ENCODE measurements at regions not wholly inside any gene's neighbourhood (a gene's known extent, or its start where the extent isn't known, plus 50 kb on each side); places are given as distances from the start of the nearest gene placed in this dataset.

DNA sequence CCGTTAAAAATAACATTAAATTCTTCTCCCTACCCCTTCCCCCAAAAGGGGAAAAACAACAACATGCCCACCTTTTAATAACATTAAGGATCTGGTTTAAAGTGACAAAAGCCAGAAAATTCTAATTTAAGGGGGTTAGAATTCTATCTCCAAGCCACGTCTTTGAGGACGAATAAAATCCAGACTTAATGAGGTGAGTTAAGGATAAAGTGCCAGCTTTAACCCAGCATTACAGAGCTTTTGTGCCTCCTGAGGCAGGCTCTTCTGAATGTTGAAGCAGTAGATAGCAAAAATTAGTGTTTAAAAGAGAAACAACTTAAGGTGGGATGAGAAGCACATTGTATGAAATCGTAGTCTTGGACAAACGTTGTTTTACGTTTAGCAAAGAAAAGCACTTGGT is 329.0 kb upstream of the MPDZ start:
- POLR2A ChIA-PET (ENCODE audit: partially characterized antibody) = no interaction called here
- DNase-seq = no peak
- intact Hi-C loops (cut with micrococcal nuclease) = no loop called here
- Histone ChIP-seq H3K4me1 (ENCODE audit: insufficient read depth, low read length) (no peaks in the 10 kb centered on the region), H3K4me3 (ENCODE audit: low read length in 2 of 2) (no peak overlapping the region), H3K9me3 (ENCODE audit: control insufficient read depth in 1 of 2, low read length in 2 of 2) (no peaks in the 10 kb centered on the region), H3K27ac (ENCODE audit: low read depth, low read length) (no peak overlapping the region), H3K36me3 (ENCODE audit: insufficient read depth, low read length) (no peaks in the 10 kb centered on the region), H3K27me3 (ENCODE audit: insufficient read depth, low read length) (no peaks in the 10 kb centered on the region)
- H3K27ac Mint-ChIP-seq = no peak overlapping the region
- no peaks in the 10 kb centered on the region for H3K27me3 Mint-ChIP-seq
- H3K36me3 Mint-ChIP-seq = no peaks in the 10 kb centered on the region
- no peaks in the 10 kb centered on the region for H3K4me1 Mint-ChIP-seq
- CTCF ChIA-PET (ENCODE audit: partially characterized antibody) = no interaction called here
- peaks cover 0 to 12% (median 3%) of the 10 kb centered on the region in 8 donors for H3K9me3 Mint-ChIP-seq
- H3K4me3 Mint-ChIP-seq = no peak overlapping the region

DNA sequence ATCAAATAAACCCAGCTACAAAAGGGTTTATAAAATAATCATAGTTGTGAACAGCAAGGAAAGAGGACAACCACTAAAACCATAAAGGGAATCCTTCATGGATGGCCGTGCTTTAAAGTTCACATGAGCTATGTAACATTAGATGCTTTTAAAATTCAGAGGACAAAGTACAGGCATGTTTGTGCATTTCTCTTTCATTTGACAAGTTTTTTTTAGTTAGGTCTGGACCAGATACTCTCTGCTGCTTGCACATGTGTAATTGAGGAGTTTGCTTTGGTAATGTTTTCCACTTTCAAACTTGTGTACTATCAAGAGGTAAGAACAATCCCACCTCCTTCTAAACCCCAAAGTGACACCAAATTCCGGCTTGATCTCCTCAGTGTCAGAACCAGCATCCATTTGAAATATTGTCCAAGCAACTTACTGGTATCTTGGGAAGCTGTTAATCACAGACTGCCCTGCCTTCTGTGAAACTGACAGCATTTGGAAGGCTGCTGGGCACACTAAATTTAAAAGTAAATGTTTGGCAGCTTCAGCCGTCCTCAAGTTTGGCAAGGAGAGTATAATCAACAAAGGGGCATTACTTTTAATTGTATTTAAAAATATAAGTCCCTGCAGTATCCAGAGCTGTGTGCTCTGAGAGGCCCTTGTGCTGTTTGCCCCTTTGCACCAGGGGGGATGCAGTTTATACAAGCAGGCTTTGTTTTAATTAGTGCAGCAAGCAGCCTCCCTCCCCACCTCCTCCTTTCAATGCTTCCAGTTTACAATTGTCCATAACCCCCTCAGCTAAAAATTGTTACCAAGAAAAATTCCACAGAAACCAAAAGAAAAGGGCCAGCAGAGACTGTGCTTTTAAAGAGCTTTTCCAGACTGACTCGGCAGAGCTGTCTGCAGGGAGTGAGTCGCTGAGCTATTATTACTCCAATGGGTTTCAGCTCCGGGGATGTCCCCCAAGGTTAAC is 328.3 kb upstream of the MPDZ start:
- intact Hi-C loops (cut with micrococcal nuclease) = no loop called here
- no peak overlapping the region for H3K27ac ChIP-seq (ENCODE audit: low read depth, low read length)
- H3K4me1 Mint-ChIP-seq = no peaks in the 10 kb centered on the region
- no peak overlapping the region for H3K4me3 Mint-ChIP-seq
- no peaks in the 10 kb centered on the region for H3K36me3 Mint-ChIP-seq
- H3K4me1 ChIP-seq (ENCODE audit: insufficient read depth, low read length) = no peaks in the 10 kb centered on the region
- no peaks in the 10 kb centered on the region for H3K27me3 Mint-ChIP-seq
- no peaks in the 10 kb centered on the region for H3K36me3 ChIP-seq (ENCODE audit: insufficient read depth, low read length)
- ChIA-PET CTCF (ENCODE audit: partially characterized antibody) (no interaction called here), POLR2A (ENCODE audit: partially characterized antibody) (no interaction called here)
- no peak overlapping the region for H3K4me3 ChIP-seq (ENCODE audit: low read length in 2 of 2)
- DNase-seq = no peak
- no peaks in the 10 kb centered on the region for H3K27me3 ChIP-seq (ENCODE audit: insufficient read depth, low read length)
- H3K9me3 Mint-ChIP-seq = peaks cover 0 to 12% (median 6%) of the 10 kb centered on the region in 8 donors
- no peak overlapping the region for H3K27ac Mint-ChIP-seq
- H3K9me3 ChIP-seq (ENCODE audit: control insufficient read depth in 1 of 2, low read length in 2 of 2) = no peaks in the 10 kb centered on the region

DNA sequence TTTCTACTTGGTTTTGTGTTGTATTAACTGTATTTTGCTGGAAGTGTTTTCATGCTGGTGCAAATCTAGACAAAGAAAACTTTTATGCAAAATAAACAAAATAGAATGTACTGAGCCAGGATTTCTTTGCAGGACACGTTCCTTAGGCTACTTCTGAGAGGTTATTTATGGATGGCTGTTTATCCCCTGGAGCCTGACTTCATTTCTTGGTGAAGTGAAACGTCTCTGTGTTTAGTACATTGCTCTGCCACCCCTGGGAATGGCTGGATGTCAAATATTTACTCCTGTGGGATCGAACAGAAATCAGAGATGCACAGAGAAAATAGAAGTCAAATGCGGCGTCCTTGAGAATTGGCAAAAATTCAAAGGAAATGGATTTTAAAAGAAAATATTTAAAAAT is 327.1 kb upstream of the MPDZ start:
- DNase-seq = no peak
- ChIA-PET POLR2A (ENCODE audit: partially characterized antibody) (no interaction called here), CTCF (ENCODE audit: partially characterized antibody) (no interaction called here)
- H3K4me1 Mint-ChIP-seq = no peaks in the 10 kb centered on the region
- H3K36me3 ChIP-seq (ENCODE audit: insufficient read depth, low read length) = no peaks in the 10 kb centered on the region
- H3K27ac Mint-ChIP-seq = no peak overlapping the region
- H3K36me3 Mint-ChIP-seq = no peaks in the 10 kb centered on the region
- intact Hi-C loops (cut with micrococcal nuclease) = no loop called here
- H3K27me3 Mint-ChIP-seq = no peaks in the 10 kb centered on the region
- no peak overlapping the region for H3K4me3 ChIP-seq (ENCODE audit: low read length in 2 of 2)
- H3K27me3 ChIP-seq (ENCODE audit: insufficient read depth, low read length) = no peaks in the 10 kb centered on the region
- H3K27ac ChIP-seq (ENCODE audit: low read depth, low read length) = no peak overlapping the region
- H3K4me1 ChIP-seq (ENCODE audit: insufficient read depth, low read length) = no peaks in the 10 kb centered on the region
- no peak overlapping the region for H3K4me3 Mint-ChIP-seq
- peaks cover 0 to 15% (median 9%) of the 10 kb centered on the region in 8 donors for H3K9me3 Mint-ChIP-seq
- H3K9me3 ChIP-seq (ENCODE audit: control insufficient read depth in 1 of 2, low read length in 2 of 2) = no peaks in the 10 kb centered on the region

DNA sequence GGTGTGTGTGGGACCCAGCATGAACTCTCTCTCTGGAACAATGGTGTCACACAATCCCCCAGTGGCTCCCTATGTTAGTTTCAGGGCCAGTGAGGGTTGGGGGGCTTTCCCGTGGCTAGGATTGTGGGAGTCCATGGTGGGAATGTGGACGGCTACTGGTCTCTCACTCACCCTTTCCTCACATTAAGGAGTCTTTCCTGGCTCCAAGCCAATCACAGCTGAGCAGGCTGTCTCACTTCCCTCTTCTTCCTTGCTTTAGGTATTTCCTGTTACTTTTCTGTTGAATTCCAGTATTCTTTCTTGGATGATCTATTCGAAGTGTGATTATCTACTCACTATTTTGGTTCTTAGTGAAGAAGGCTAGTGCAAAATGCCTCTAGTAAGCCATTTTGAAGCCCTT is 324.4 kb upstream of the MPDZ start:
- intact Hi-C loops (cut with micrococcal nuclease) = no loop called here
- Mint-ChIP-seq H3K4me3 (no peak overlapping the region), H3K9me3 (peaks cover 0 to 15% (median 8%) of the 10 kb centered on the region in 8 donors), H3K36me3 (no peaks in the 10 kb centered on the region), H3K4me1 (no peaks in the 10 kb centered on the region), H3K27ac (no peak overlapping the region), H3K27me3 (no peaks in the 10 kb centered on the region)
- DNase-seq = no peak
- ChIA-PET POLR2A (ENCODE audit: partially characterized antibody) (no interaction called here), CTCF (ENCODE audit: partially characterized antibody) (no interaction called here)
- H3K36me3 ChIP-seq (ENCODE audit: insufficient read depth, low read length) = no peaks in the 10 kb centered on the region
- H3K9me3 ChIP-seq (ENCODE audit: control insufficient read depth in 1 of 2, low read length in 2 of 2) = no peaks in the 10 kb centered on the region
- H3K27ac ChIP-seq (ENCODE audit: low read depth, low read length) = no peak overlapping the region
- no peaks in the 10 kb centered on the region for H3K27me3 ChIP-seq (ENCODE audit: insufficient read depth, low read length)
- H3K4me1 ChIP-seq (ENCODE audit: insufficient read depth, low read length) = no peaks in the 10 kb centered on the region
- no peak overlapping the region for H3K4me3 ChIP-seq (ENCODE audit: low read length in 2 of 2)

DNA sequence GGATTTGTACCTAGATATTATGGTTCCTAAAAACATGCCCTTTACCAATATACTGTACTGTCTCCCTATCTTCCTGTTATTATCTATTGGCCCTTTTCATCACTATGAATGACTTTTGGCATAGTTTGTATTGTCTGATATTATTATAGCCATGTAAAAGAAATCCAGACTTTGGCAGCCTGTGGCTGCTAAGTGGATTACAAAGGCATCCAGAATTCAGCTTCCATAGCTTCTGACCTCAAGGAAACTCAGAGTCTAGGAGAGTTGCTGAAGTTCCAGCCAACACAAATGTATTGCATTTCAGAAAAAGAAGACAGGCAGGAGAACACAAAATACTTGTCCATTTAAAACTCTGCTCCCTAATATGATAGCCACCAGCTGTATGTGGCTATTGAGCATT is 319.2 kb upstream of the MPDZ start:
- Histone ChIP-seq H3K36me3 (ENCODE audit: insufficient read depth, low read length) (no peaks in the 10 kb centered on the region), H3K4me3 (ENCODE audit: low read length in 2 of 2) (no peak overlapping the region), H3K9me3 (ENCODE audit: control insufficient read depth in 1 of 2, low read length in 2 of 2) (no peaks in the 10 kb centered on the region), H3K27me3 (ENCODE audit: insufficient read depth, low read length) (no peaks in the 10 kb centered on the region), H3K27ac (ENCODE audit: low read depth, low read length) (no peak overlapping the region), H3K4me1 (ENCODE audit: insufficient read depth, low read length) (no peaks in the 10 kb centered on the region)
- DNase-seq = no peak
- Mint-ChIP-seq H3K27me3 (no peaks in the 10 kb centered on the region), H3K9me3 (peaks cover 0 to 11% (median 4%) of the 10 kb centered on the region in 8 donors), H3K27ac (no peak overlapping the region), H3K4me3 (no peak overlapping the region), H3K4me1 (no peaks in the 10 kb centered on the region), H3K36me3 (no peaks in the 10 kb centered on the region)
- ChIA-PET POLR2A (ENCODE audit: partially characterized antibody) (no interaction called here), CTCF (ENCODE audit: partially characterized antibody) (no interaction called here)
- intact Hi-C loops (cut with micrococcal nuclease) = loop anchor here (10.0 kb wide), 1 partner anchor 56 kb away; no protein-coding TSS in a partner anchor

DNA sequence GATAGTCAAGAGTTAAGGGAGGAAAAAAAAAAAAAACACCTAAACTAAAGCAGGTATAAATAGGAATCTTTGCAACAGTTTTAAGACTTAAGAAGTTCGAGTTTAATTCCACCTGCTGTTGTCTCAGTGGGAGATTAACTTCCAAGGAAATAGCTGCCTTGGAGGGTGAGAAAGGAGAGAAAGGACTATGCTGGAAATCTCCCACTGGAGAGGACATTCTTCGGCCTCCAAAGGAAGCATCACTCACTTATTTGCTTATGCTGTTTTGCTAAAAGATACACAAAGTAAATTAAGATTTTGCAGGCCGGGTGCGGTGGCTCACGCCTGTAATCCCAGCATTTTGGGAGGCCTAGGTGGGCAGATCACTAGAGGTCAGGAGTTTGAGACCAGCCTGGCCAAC is 317.9 kb upstream of the MPDZ start:
- intact Hi-C loops (cut with micrococcal nuclease) = loop anchor here (10.0 kb wide), 1 partner anchor 57 kb away; no protein-coding TSS in a partner anchor
- Histone ChIP-seq H3K4me3 (ENCODE audit: low read length in 2 of 2) (no peak overlapping the region), H3K27ac (ENCODE audit: low read depth, low read length) (no peak overlapping the region), H3K36me3 (ENCODE audit: insufficient read depth, low read length) (no peaks in the 10 kb centered on the region), H3K4me1 (ENCODE audit: insufficient read depth, low read length) (no peaks in the 10 kb centered on the region), H3K9me3 (ENCODE audit: control insufficient read depth in 1 of 2, low read length in 2 of 2) (no peaks in the 10 kb centered on the region), H3K27me3 (ENCODE audit: insufficient read depth, low read length) (no peaks in the 10 kb centered on the region)
- Mint-ChIP-seq H3K4me1 (no peaks in the 10 kb centered on the region), H3K27ac (no peak overlapping the region), H3K27me3 (no peaks in the 10 kb centered on the region), H3K4me3 (no peak overlapping the region), H3K36me3 (no peaks in the 10 kb centered on the region), H3K9me3 (peaks cover 0 to 4% (median under 1%) of the 10 kb centered on the region in 8 donors)
- no peak for DNase-seq
- CTCF ChIA-PET (ENCODE audit: partially characterized antibody) = no interaction called here
- POLR2A ChIA-PET (ENCODE audit: partially characterized antibody) = no interaction called here

DNA sequence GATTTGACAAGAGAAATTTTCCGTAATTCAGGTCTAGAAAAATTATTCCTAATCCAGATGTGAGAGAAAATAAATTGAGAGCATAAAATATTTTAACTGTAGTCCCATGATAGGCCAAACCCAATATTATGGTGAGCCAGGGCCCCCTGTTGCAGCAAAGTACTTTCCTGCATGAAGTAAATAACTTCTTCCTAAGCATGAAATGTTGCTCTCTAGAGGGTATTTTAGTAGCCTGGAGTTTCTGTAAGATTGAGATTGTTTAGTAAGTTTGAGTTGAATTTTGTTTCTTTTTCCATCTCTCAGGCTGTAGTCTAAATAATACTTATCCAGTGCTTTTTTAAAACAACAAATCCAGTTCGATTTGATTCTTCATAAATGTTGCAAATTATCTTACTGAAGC is 317.5 kb upstream of the MPDZ start:
- Histone ChIP-seq H3K4me3 (ENCODE audit: low read length in 2 of 2) (no peak overlapping the region), H3K27me3 (ENCODE audit: insufficient read depth, low read length) (no peaks in the 10 kb centered on the region), H3K27ac (ENCODE audit: low read depth, low read length) (no peak overlapping the region), H3K9me3 (ENCODE audit: control insufficient read depth in 1 of 2, low read length in 2 of 2) (no peaks in the 10 kb centered on the region), H3K36me3 (ENCODE audit: insufficient read depth, low read length) (no peaks in the 10 kb centered on the region), H3K4me1 (ENCODE audit: insufficient read depth, low read length) (no peaks in the 10 kb centered on the region)
- no peak overlapping the region for H3K27ac Mint-ChIP-seq
- no peaks in the 10 kb centered on the region for H3K27me3 Mint-ChIP-seq
- ChIA-PET POLR2A (ENCODE audit: partially characterized antibody) (no interaction called here), CTCF (ENCODE audit: partially characterized antibody) (no interaction called here)
- H3K4me1 Mint-ChIP-seq = no peaks in the 10 kb centered on the region
- H3K4me3 Mint-ChIP-seq = no peak overlapping the region
- no peaks in the 10 kb centered on the region for H3K36me3 Mint-ChIP-seq
- DNase-seq = no peak
- intact Hi-C loops (cut with micrococcal nuclease) = loop anchor here (10.0 kb wide), 1 partner anchor 58 kb away; no protein-coding TSS in a partner anchor
- peaks cover 0 to 4% (median 0%) of the 10 kb centered on the region in 8 donors for H3K9me3 Mint-ChIP-seq

Measured in CD4-positive, alpha-beta memory T cell (primary cell).